ENCODE measurements at regions not wholly inside any gene's neighbourhood (a gene's known extent, or its start where the extent isn't known, plus 50 kb on each side); places are given as distances from the start of the nearest gene placed in this dataset.

DNA sequence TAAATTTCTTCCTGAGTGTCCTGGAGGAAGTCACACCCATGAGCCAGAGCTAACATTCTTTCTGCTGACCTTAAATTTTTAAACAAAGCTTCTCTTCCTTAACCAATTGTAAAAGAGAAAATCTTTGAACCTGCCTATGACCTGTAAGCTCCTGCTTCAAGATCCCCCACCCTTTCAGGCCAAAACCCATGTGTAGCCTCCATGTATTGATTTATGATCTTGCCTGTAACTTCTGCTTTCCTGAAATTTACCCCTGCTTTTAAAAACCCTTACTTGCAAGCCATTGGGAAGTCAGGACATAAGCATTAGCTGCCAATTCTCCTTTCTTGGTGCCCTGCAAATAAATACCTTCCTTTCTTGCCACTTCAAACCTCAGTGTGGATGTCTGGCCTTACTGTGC, 68.5 kb upstream of the HECTD2 start:
- Mint-ChIP-seq H3K27me3 (ENCODE audit: insufficient read depth, unreplicated experiment) (peaks cover 6% of the 10 kb centered on the region), H3K4me1 (ENCODE audit: low read depth, unreplicated experiment) (no peaks in the 10 kb centered on the region), H3K27ac (ENCODE audit: unreplicated experiment) (no peak overlapping the region), H3K4me3 (ENCODE audit: unreplicated experiment) (no peak overlapping the region), H3K9me3 (ENCODE audit: unreplicated experiment) (no peaks in the 10 kb centered on the region), H3K36me3 (ENCODE audit: insufficient read depth, unreplicated experiment) (no peaks in the 10 kb centered on the region)
- POLR2A ChIA-PET = no interaction called here
- no peak overlapping the region for H3K4me3 ChIP-seq (ENCODE audit: low read depth, low read length)
- H3K9me3 ChIP-seq = no peaks in the 10 kb centered on the region
- H3K4me1 ChIP-seq = no peaks in the 10 kb centered on the region
- CTCF ChIA-PET = no interaction called here
- DNase-seq = no peak
- BruUV-seq (replicated peaks) = no TSS peak
- no peaks in the 10 kb centered on the region for H3K36me3 ChIP-seq (ENCODE audit: control insufficient read depth, insufficient read depth, low read length)
- TF ChIP-seq, protein P1, sequence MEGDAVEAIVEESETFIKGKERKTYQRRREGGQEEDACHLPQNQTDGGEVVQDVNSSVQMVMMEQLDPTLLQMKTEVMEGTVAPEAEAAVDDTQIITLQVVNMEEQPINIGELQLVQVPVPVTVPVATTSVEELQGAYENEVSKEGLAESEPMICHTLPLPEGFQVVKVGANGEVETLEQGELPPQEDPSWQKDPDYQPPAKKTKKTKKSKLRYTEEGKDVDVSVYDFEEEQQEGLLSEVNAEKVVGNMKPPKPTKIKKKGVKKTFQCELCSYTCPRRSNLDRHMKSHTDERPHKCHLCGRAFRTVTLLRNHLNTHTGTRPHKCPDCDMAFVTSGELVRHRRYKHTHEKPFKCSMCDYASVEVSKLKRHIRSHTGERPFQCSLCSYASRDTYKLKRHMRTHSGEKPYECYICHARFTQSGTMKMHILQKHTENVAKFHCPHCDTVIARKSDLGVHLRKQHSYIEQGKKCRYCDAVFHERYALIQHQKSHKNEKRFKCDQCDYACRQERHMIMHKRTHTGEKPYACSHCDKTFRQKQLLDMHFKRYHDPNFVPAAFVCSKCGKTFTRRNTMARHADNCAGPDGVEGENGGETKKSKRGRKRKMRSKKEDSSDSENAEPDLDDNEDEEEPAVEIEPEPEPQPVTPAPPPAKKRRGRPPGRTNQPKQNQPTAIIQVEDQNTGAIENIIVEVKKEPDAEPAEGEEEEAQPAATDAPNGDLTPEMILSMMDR (IDR thresholded peaks at IDR 0.05; ENCODE audit: insufficient read depth in 1 of 2, low read depth in 1 of 2, low read length in 1 of 2, severe bottlenecking in 1 of 2, unreplicated experiment in 1 of 2) = no peak
- no peaks in the 10 kb centered on the region for H3K27me3 ChIP-seq (replicated peaks; ENCODE audit: control insufficient read depth, insufficient read depth, low read length)
- intact Hi-C loops (cut with micrococcal nuclease; ENCODE audit: unreplicated experiment) = no loop called here

DNA sequence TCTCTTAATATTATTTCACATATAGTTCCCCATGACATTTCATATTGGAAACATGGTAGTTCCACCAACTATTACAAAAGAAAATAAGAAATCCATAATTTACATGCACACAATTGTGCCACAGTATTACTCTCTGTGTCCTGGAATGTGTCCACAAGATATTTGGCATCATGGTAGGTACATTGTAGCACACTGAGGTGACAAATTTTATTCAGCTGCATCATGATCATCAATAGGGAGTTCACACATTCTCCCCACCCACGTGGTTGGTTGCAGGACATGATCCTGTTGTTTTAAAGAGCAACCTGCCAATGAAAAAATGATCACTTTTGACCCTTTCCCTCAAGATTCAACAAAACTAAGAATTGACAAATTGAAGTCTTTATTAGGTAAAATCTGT, 67.1 kb upstream of the HECTD2 start:
- Mint-ChIP-seq H3K4me1 (ENCODE audit: low read depth, unreplicated experiment) (no peaks in the 10 kb centered on the region), H3K27me3 (ENCODE audit: insufficient read depth, unreplicated experiment) (peaks cover 12% of the 10 kb centered on the region), H3K4me3 (ENCODE audit: unreplicated experiment) (no peak overlapping the region), H3K9me3 (ENCODE audit: unreplicated experiment) (no peaks in the 10 kb centered on the region), H3K36me3 (ENCODE audit: insufficient read depth, unreplicated experiment) (no peaks in the 10 kb centered on the region), H3K27ac (ENCODE audit: unreplicated experiment) (no peak overlapping the region)
- no TSS peak for BruUV-seq (replicated peaks)
- no peaks in the 10 kb centered on the region for H3K27me3 ChIP-seq (replicated peaks; ENCODE audit: control insufficient read depth, insufficient read depth, low read length)
- H3K36me3 ChIP-seq (ENCODE audit: control insufficient read depth, insufficient read depth, low read length) = no peaks in the 10 kb centered on the region
- H3K4me3 ChIP-seq (ENCODE audit: low read depth, low read length) = no peak overlapping the region
- intact Hi-C loops (cut with micrococcal nuclease; ENCODE audit: unreplicated experiment) = no loop called here
- H3K9me3 ChIP-seq = no peaks in the 10 kb centered on the region
- no peak for DNase-seq
- TF ChIP-seq, protein P1 (IDR thresholded peaks at IDR 0.05; ENCODE audit: insufficient read depth in 1 of 2, low read depth in 1 of 2, low read length in 1 of 2, severe bottlenecking in 1 of 2, unreplicated experiment in 1 of 2) = no peak
- CTCF ChIA-PET = no interaction called here
- POLR2A ChIA-PET = no interaction called here
- H3K4me1 ChIP-seq = no peaks in the 10 kb centered on the region

DNA sequence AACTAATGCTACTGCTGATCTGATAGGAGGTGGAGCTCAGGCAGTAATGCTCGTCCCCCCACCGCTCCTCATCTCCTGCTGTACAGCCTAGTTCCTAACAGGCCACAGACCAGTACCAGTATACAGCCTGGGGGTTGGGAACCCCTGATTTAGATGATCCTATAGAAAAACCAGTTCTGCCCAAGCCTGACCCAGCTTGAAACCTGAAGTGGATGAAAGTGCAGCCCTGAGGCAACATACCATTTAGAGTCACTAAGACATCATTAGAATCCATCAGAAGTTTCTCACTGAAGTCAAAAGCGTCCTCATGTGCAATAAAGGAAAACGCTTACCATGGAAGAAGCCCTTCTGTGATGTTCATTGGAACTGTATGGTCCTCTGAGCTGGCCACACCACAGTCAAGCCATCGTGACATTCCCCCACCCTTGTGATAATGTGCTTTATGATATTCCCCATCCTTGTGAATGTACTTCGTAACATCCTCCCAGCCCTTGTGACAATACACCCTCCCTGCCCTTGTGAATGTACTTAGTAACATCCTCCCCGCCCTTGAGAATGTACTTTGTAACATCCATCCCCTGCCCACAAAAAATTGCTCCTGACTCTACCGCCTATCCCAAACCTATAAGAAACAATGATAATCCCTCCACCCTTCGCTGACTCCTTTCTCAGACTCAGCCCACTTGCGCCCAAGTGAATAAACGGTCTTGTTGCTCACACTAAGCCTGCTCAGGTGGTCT, 65.9 kb upstream of the HECTD2 start:
- no TSS peak for BruUV-seq (replicated peaks)
- no peak overlapping the region for H3K4me3 Mint-ChIP-seq (ENCODE audit: unreplicated experiment)
- no peak overlapping the region for H3K27ac Mint-ChIP-seq (ENCODE audit: unreplicated experiment)
- no peaks in the 10 kb centered on the region for H3K4me1 Mint-ChIP-seq (ENCODE audit: low read depth, unreplicated experiment)
- no peaks in the 10 kb centered on the region for H3K9me3 Mint-ChIP-seq (ENCODE audit: unreplicated experiment)
- no peaks in the 10 kb centered on the region for H3K36me3 Mint-ChIP-seq (ENCODE audit: insufficient read depth, unreplicated experiment)
- Histone ChIP-seq H3K27me3 (replicated peaks; ENCODE audit: control insufficient read depth, insufficient read depth, low read length) (no peaks in the 10 kb centered on the region), H3K36me3 (ENCODE audit: control insufficient read depth, insufficient read depth, low read length) (no peaks in the 10 kb centered on the region), H3K4me3 (ENCODE audit: low read depth, low read length) (no peak overlapping the region), H3K4me1 (no peaks in the 10 kb centered on the region), H3K9me3 (no peaks in the 10 kb centered on the region)
- TF ChIP-seq, protein P1 (IDR thresholded peaks at IDR 0.05; ENCODE audit: insufficient read depth in 1 of 2, low read depth in 1 of 2, low read length in 1 of 2, severe bottlenecking in 1 of 2, unreplicated experiment in 1 of 2) = no peak
- ChIA-PET CTCF (no interaction called here), POLR2A (no interaction called here)
- H3K27me3 Mint-ChIP-seq (ENCODE audit: insufficient read depth, unreplicated experiment) = peaks cover 10% of the 10 kb centered on the region
- intact Hi-C loops (cut with micrococcal nuclease; ENCODE audit: unreplicated experiment) = no loop called here
- no peak for DNase-seq
